ENCODE measurements at regions not wholly inside any gene's neighbourhood (a gene's known extent, or its start where the extent isn't known, plus 50 kb on each side); places are given as distances from the start of the nearest gene placed in this dataset.
"Not testable (repeated sequence)": the region's sequence is repeated elsewhere in the genome, so short reads cannot be mapped to it uniquely, and the experiment has no call there.

DNA sequence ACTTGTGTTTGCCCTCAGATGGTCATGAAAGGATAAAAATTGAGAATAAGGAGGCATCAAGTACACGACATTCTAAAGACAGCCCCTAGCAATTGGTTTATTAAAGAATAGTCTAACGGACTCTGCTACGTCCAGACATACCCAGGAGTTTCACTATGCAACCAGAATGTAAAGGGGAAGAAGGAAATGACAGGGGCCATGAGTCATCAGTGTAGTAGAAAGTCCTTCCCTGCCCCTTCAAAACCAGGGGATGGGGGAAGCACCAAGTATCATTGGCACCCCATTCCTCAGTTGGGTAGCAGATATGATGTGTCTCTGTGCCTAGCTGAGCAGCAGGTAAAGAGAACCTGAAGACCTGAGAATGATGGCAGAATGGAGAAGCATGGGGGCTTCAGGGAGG is 367.4 kb downstream of the IL20RB start:
- DNase-seq = no peak

DNA sequence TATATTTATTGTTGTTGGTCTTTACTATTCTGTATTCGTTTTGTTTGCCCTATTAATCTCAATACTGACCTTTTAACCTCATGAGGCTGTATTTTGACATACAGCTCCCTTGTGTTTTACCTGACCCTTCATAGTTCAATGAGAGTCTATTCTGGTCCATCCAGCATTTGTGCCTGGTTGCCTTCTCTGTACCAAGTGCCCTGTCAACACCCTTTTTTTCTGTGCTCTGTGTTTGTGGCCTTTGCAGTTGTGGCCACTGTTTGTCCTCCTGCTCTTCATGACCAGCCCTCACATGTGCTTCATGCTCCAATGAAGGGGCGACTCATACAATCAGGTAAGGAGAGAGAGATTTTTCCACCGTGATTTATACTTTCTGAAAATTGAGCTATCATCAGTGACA is 368.2 kb downstream of the IL20RB start:
- no peak for DNase-seq

GRCh38 chr3:137329594-137329993 is 371.8 kb downstream of the IL20RB start:
- no peak for DNase-seq

GRCh38 chr3:137330246-137330645 is 372.5 kb downstream of the IL20RB start:
- DNase-seq = no peak

DNA sequence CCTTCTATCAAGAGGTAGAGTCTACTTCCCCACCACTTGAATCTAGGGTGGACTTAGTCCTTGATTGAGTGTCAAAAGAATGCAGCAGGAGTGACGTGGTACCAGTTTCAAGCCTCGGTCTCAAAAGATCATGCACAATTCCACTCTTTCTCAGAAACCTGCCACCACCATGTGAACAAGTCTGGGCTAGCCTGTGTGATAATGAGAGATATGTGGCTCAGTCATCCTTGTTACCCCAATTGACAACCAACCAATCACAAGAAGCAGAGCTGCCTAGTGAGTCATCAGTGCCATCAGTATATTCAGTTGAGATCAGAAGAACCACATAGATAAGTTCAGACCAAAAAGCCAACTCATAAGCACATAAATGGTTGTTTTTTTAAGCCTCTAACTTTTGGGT is 374.5 kb downstream of the IL20RB start:
- no peak for DNase-seq

- DNase-seq = no peak
Measured at GRCh38 chr3:137335478-137335877, 377.7 kb downstream of the IL20RB start.

GRCh38 chr3:137338400-137338799 is 380.6 kb downstream of the IL20RB start:
- not testable (repeated sequence) for DNase-seq

GRCh38 chr3:137343283-137343682 is 385.5 kb downstream of the IL20RB start:
- DNase-seq = no peak

GRCh38 chr3:137347132-137347531 is 389.3 kb downstream of the IL20RB start:
- no peak for DNase-seq

DNA sequence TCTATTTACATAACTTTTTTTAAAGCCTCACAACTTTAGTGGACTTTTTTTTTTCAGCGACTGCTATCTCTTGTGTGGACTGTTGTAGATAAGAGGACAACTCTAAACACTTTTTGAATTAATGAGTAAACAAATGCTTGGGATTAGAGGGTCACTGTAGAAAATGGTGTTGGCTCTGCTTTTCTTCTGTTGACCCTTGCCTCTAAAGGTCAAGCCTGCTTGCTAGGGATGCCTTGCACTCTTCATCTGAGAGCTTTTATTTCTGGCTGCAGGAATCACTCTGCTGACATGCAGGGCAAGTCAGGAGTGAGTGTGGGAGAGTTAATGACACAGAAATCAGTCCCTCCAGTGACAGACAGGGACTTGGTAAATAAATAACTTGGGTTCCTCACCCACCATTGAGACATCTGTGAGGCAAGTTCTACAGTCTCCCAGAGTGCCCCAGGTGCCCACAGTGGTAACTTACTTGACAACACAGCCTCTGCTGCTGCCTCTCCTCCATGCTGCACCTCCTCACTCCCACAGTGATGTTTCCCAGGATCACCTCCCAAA is 390.1 kb downstream of the IL20RB start:
- no peak for DNase-seq

- no peak for DNase-seq
Measured at GRCh38 chr3:137348936-137349335, 391.2 kb downstream of the IL20RB start.

DNA sequence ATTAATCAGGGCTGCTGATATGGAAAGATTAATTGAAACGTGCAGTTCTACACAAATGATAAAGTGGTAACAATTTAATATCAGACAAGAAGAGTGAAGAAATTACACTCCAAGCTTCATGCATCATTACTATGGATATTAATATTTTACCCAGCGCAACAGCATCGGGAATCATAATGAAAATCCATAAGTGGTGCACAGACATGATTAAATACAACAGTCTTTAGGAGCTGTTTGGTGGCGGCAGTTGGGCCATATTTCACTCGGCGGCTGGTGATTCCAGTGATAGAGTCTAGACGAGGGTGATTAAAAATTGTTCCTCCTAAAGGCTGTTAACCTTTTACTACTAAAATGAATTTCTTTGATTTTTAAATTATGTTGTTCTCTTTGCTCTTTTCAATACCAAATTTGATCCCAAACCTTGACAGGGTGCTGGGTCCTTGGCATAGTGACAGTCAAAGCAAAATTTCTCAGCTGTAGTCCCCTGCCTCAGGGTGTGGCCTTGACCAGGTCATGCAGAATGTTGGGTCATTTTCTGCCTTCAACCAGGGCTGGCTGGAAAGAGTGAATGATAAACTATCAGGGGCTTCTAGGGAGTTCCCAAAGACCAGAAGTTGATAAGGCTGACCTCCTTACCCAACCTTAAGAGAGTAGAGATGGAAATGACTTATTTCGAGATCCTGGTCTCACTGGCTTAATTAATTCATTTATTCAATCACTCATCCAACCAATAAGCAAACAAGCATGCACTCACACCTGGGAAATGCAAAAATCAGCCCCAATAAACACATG is 392.0 kb downstream of the IL20RB start:
- no peak for DNase-seq

GRCh38 chr3:137360531-137361201 is 402.9 kb downstream of the IL20RB start:
- no peak for DNase-seq

- DNase-seq = no peak
Measured at GRCh38 chr3:137382005-137382594, 382.0 kb upstream of the SOX14 start.

DNA sequence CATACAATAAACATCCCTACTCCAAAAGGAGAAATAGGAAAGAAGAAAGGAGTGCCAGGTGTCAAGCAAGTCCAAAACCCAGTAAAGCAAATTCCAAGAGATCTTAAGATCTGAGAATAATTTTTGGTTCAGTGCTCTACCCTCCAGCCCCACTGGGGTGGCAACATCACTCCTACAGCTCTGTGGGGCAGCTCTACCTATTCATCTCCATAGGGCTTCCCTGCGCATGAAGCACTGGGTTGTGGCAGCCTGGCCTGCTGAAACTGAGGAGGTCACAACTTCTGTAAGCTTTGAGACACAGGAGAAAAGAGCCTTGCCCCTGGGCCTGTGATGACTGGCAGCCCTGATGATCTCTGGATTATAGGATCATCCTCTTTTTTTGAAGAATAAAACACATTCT is 378.2 kb upstream of the SOX14 start:
- DNase-seq = no peak

DNA sequence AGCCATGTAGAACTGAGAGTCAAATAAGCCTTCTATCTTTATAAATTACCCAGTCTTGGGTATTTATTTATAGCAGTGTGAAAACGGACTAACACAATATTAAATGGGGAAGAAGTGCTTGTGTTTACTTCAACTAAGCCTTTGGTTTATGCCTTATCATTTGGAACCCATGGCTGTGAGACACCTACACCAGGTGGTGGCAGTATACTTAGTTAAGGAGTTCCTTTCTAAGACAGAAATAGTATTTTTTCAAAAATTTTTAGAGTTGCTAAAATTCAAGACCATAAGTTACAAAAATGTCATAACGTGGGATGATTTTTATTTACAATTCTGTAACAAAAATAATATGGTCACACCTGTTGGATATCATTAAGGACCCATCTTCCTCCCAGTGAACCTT is 354.5 kb upstream of the SOX14 start:
- no peak for DNase-seq

GRCh38 chr3:137410028-137410427 is 354.1 kb upstream of the SOX14 start:
- no peak for DNase-seq

DNA sequence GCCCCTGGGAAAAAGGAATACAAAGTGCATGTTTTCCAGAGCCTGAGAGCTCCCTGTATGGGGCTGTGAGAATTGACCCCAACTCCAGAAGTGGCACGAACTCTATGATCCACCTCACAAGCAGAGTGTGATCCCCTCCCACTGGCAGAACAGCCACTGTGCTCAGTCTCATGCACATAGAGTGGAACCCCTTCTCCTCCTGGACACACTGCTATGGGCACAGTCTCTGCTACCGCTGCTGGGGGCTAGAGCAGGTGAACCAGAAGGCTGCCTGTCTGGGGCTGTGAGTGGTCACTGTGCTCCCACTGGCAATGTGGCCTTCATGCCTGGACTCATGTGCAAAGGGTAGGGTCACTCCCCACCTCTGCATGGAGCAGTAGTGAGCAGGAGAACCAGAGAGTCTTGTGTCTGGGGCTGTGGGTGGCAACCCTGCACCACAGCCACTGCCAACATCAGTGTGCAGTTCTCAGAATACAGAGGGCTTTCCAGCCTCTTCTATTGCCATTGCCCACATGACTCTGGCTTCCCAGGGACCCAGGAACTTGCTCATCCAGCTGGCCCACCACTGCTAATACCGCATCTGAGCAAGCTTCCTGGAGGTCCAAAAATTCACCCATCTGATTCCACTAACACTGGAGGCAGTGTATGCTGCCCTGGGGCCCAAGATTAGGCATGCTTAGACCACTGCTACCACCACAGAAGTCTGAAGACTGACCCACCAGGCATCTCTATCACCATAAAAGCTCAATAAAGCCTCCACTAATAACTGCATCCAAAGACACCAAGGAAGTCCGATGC is 343.7 kb upstream of the SOX14 start:
- no peak for DNase-seq

DNA sequence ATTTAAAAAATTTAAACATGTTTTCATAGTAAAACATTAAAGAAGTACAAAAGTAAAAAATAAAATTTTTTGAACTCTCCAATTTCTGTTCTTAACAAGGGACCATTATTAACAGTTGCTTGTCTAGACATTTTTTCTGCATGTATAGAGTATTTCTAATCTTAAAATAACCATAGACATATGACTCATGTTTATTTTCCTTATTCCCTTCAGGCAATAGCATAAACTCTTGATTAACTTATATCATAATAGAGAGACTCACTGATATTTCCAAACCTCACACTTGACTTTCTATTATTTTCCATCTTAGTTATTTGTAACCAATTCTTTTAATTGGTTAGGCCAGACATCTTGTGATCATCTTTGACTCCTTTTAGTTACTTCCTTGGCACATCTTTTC is 325.6 kb upstream of the SOX14 start:
- DNase-seq = no peak

DNA sequence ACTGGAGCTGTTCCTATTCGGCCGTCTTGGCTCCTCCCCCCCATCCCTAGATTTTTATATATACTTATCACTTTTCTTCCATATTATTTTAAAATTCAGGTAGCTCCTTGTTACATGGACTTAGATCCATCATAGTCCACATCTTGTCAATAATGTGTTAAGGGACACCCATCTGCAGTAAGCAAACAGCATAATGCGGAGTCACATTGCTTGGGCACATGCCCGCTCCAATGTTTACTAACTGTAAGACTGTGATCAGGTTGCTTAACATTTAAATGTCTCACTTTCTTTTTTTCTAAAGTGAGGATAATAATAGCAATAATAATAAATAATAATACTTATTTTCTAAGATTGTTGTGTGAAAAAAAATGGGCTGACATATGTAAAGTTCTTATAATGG is 303.2 kb upstream of the SOX14 start:
- no peak for DNase-seq

DNA sequence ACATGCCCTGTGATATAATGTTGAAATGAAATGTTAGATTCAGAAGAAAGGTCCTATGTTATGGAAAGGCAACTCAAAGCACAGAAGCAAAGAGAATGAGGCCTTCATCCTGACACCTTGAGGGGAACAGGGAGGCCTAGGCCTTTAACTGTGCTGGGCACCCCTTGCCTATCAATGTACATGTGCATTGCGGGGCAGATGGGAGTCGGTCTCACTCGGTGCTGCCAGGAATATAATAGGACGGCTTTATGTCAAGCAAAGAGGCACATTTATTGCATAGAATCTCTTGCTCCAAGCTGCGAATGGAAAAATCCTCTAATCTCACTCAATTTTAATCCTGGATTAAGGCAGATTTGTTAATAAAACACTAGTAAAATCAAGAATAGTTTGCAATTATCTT is 301.0 kb upstream of the SOX14 start:
- DNase-seq = no peak

DNA sequence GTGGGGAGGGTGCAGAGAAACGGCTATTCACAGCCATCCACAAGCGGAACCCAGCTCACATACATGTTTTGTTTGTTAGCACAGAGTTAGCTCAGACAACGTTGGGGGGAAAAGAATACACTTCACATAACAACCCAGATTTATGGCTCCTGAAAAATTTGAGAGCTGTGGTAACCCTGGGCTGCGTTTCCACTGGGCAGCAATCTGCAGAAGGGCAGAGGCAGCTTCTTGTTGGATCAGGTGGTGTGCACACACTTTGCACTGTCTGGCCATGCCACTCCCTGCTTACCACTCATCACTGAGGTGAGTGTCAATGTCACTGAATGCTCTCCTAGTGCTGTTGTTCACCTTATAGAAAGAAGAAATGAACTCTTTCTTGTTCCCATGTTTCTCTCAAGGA is 299.8 kb upstream of the SOX14 start:
- no peak for DNase-seq

GRCh38 chr3:137468446-137468845 is 295.7 kb upstream of the SOX14 start:
- no peak for DNase-seq
